Esophagus squamous epithelium (tissue), 5 donors: ENCODE measurements at regions not wholly inside any gene's neighbourhood (a gene's known extent, or its start where the extent isn't known, plus 50 kb on each side); places are given as distances from the start of the nearest gene placed in this dataset.

Experiments
- DNase-seq: peaks from one replicate; lab custom pipeline; 2025; lab: John Stamatoyannopoulos, UW
- H3K27ac ChIP-seq, 4 donors: fragments of 200-600 bp; sonication (generic); one replicate each; pipeline ENCODE4 v1.5.1; 2016 to 2019; ENCODE audit warnings: mild to moderate bottlenecking in 1 of 4
- H3K27me3 ChIP-seq, 4 donors: fragments of 200-600 bp; sonication (generic); 1 replicate in 3 of 4; 2 replicates in 1 of 4; pipeline versions ENCODE4 v1.5.1 to v1.6.0; 2017 to 2021; ENCODE audit warnings: antibody characterized with exemption in 1 of 4
- H3K36me3 ChIP-seq, 3 donors: fragments of 200-600 bp; sonication (generic); one replicate each; pipeline ENCODE4 v1.5.1; 2016 to 2019
- H3K4me1 ChIP-seq, 3 donors: fragments of 200-600 bp; sonication (generic); one replicate each; pipeline ENCODE4 v1.5.1; 2017 to 2019
- H3K4me3 ChIP-seq, 4 donors: fragments of 200-600 bp; sonication (generic); 1 replicate in 3 of 4; 2 replicates in 1 of 4; pipeline ENCODE4 v1.5.1; 2016 to 2019; ENCODE audit warnings: mild to moderate bottlenecking in 2 of 4, moderate library complexity in 1 of 4
- H3K9me3 ChIP-seq, 3 donors: fragments of 200-600 bp; sonication (generic); one replicate each; pipeline ENCODE4 v1.5.1; 2016 to 2019
- CTCF ChIP-seq, 6 experiments: fragments of 450-650 bp in 4 of 6; fragments of 200-600 bp in 2 of 6; sonication (generic) in 2 of 6; IDR thresholded peaks; one replicate each; pipeline ENCODE4 v1.5.1; 2016 to 2019; ENCODE audit warnings: antibody characterized with exemption in 6 of 6, mild to moderate bottlenecking in 4 of 6, moderate library complexity in 4 of 6
- POLR2A ChIP-seq, 4 donors: fragments of 450-650 bp; IDR thresholded peaks; one replicate each; pipeline ENCODE4 v1.6.1; 2017; ENCODE audit warnings: antibody characterized with exemption in 4 of 4, mild to moderate bottlenecking in 4 of 4, moderate library complexity in 3 of 4
- WGBS, 2 donors: methylation state at CpG; one replicate each; pipeline ENCODE4 v1.1.5; 2018; 5-methylcytosine and 5-hydroxymethylcytosine counted together
- intact Hi-C: fragments of 100-400 bp; cut with DNase I; formaldehyde crosslinking; loops from one replicate; pipeline ENCODE4 v1.15.0; 2022
- donor health status: DM: yes; HTN: yes; CAD: no.

GRCh38 chr16:80298676-80299075, 242.1 kb upstream of the DYNLRB2 start:
- Histone ChIP-seq H3K9me3 (no peaks in the 10 kb centered on the region), H3K27me3 (no peaks in the 10 kb centered on the region), H3K36me3 (no peaks in the 10 kb centered on the region), H3K4me1 (no peaks in the 10 kb centered on the region), H3K4me3 (no peak overlapping the region), H3K27ac (no peak overlapping the region)
- no peak for DNase-seq
- intact Hi-C loops, result no loop called here
- TF ChIP-seq POLR2A (IDR thresholded peaks at IDR 0.05) (no peak), CTCF (IDR thresholded peaks at IDR 0.05) (no peak)

- Histone ChIP-seq H3K4me3 (no peak overlapping the region), H3K27me3 (peaks cover 0 to 3% (median 0%) of the 10 kb centered on the region in 4 donors), H3K27ac (no peak overlapping the region), H3K36me3 (no peaks in the 10 kb centered on the region), H3K4me1 (no peaks in the 10 kb centered on the region), H3K9me3 (no peaks in the 10 kb centered on the region)
- intact Hi-C loops, result no loop called here
- TF ChIP-seq POLR2A (IDR thresholded peaks at IDR 0.05), result no peak
- no peak for TF ChIP-seq CTCF (IDR thresholded peaks at IDR 0.05)
- WGBS, 2 donors, result 84 to 92% methylated on average over 7 of the region's 7 CpGs
- no peak for DNase-seq
These were observed 244.8 kb upstream of the DYNLRB2 start for GRCh38 chr16:80296034-80296433.

- WGBS, 2 donors, result 79 to 85% methylated on average over 4 of the region's 4 CpGs
- H3K27ac ChIP-seq, result no peak overlapping the region
- H3K9me3 ChIP-seq, result no peaks in the 10 kb centered on the region
- TF ChIP-seq CTCF (IDR thresholded peaks at IDR 0.05) (no peak), POLR2A (IDR thresholded peaks at IDR 0.05) (no peak)
- no peaks in the 10 kb centered on the region for H3K36me3 ChIP-seq
- DNase-seq, result no peak
- intact Hi-C loops, result no loop called here
- H3K4me3 ChIP-seq, result no peak overlapping the region
- peaks cover 0 to 3% (median 0%) of the 10 kb centered on the region in 4 donors for H3K27me3 ChIP-seq
- no peaks in the 10 kb centered on the region for H3K4me1 ChIP-seq
These were observed 246.6 kb upstream of the DYNLRB2 start for GRCh38 chr16:80294172-80294571.

- H3K9me3 ChIP-seq, result no peaks in the 10 kb centered on the region
- peaks cover 0 to 3% (median 0%) of the 10 kb centered on the region in 4 donors for H3K27me3 ChIP-seq
- intact Hi-C loops, result no loop called here
- no peak overlapping the region for H3K27ac ChIP-seq
- H3K4me3 ChIP-seq, result no peak overlapping the region
- H3K36me3 ChIP-seq, result no peaks in the 10 kb centered on the region
- H3K4me1 ChIP-seq, result no peaks in the 10 kb centered on the region
- DNase-seq, result no peak
- TF ChIP-seq CTCF (IDR thresholded peaks at IDR 0.05), result no peak
- WGBS, 2 donors, result 77 to 85% methylated on average over 3 of the region's 3 CpGs
These were observed 252.2 kb upstream of the DYNLRB2 start for GRCh38 chr16:80288616-80289015.

GRCh38 chr16:80287674-80288073, 253.1 kb upstream of the DYNLRB2 start:
- DNase-seq, result no peak
- intact Hi-C loops, result no loop called here
- no peak overlapping the region for H3K4me3 ChIP-seq
- no peak for TF ChIP-seq CTCF (IDR thresholded peaks at IDR 0.05)
- TF ChIP-seq POLR2A (IDR thresholded peaks at IDR 0.05), result no peak
- H3K27ac ChIP-seq, result no peak overlapping the region
- WGBS, 2 donors, result 50 to 75% methylated on average over 1 of the region's 1 CpG
- H3K4me1 ChIP-seq, result no peaks in the 10 kb centered on the region
- H3K27me3 ChIP-seq, result peaks cover 0 to 3% (median 0%) of the 10 kb centered on the region in 4 donors
- H3K9me3 ChIP-seq, result no peaks in the 10 kb centered on the region
- H3K36me3 ChIP-seq, result no peaks in the 10 kb centered on the region
